Loucy (cell line): ENCODE measurements at regions not wholly inside any gene's neighbourhood (a gene's known extent, or its start where the extent isn't known, plus 50 kb on each side); places are given as distances from the start of the nearest gene placed in this dataset.

Source experiments
- H2AFZ ChIP-seq: fragments of 200-600 bp; sonication (generic); 2 replicates; pipeline ENCODE4 v1.6.0; 2016; ENCODE audit warnings: antibody characterized with exemption, mild to moderate bottlenecking, low read length, moderate library complexity
- H3F3A ChIP-seq: fragments of 200-600 bp; 2 replicates; pipeline ENCODE4 v1.6.0; 2016; ENCODE audit warnings: antibody characterized with exemption, low read depth, mild to moderate bottlenecking
- H3K27me3 ChIP-seq: fragments of 200-600 bp; sonication (generic); 2 replicates; pipeline ENCODE4 v1.6.1; 2014; ENCODE audit warnings: low read length, mild to moderate bottlenecking; ENCODE audit not compliant: insufficient read depth, poor library complexity, severe bottlenecking
- H3K36me3 ChIP-seq: fragments of 200-600 bp; sonication (generic); 2 replicates; pipeline ENCODE4 v1.6.1; 2016; ENCODE audit warnings: low read length; ENCODE audit not compliant: insufficient read depth
- H3K4me1 ChIP-seq: fragments of 200-600 bp; sonication (generic); 2 replicates; pipeline ENCODE4 v1.5.1; 2014; ENCODE audit warnings: low read length, mild to moderate bottlenecking; ENCODE audit not compliant: insufficient read depth, poor library complexity, severe bottlenecking
- H3K4me2 ChIP-seq: fragments of 200-600 bp; sonication (generic); 2 replicates; pipeline ENCODE4 v1.6.0; 2014; ENCODE audit warnings: antibody characterized with exemption, low read length, low read depth, mild to moderate bottlenecking; ENCODE audit not compliant: poor library complexity, severe bottlenecking
- H3K4me3 ChIP-seq: fragments of 200-600 bp; sonication (generic); 2 replicates; pipeline ENCODE4 v1.5.1; 2014; ENCODE audit warnings: low read length, mild to moderate bottlenecking, mixed read lengths; ENCODE audit not compliant: poor library complexity, severe bottlenecking
- H3K79me2 ChIP-seq: fragments of 200-600 bp; sonication (generic); 2 replicates; pipeline ENCODE4 v1.6.1; 2014; ENCODE audit warnings: low read length; ENCODE audit not compliant: insufficient read depth
- H3K9ac ChIP-seq: fragments of 200-600 bp; sonication (generic); 2 replicates; pipeline ENCODE4 v1.6.0; 2014; ENCODE audit warnings: mild to moderate bottlenecking, low read depth, low read length, moderate library complexity; ENCODE audit not compliant: poor library complexity, severe bottlenecking
- H3K9me2 ChIP-seq: fragments of 200-600 bp; sonication (generic); replicated peaks from 2 replicates; pipeline ENCODE4 v1.6.1; 2016; ENCODE audit warnings: low read depth, low read length, mixed read lengths
- H3K9me3 ChIP-seq: fragments of 200-600 bp; sonication (generic); 2 replicates; pipeline ENCODE4 v1.6.1; 2014; ENCODE audit warnings: mild to moderate bottlenecking, antibody characterized with exemption, low read length, low read depth; ENCODE audit not compliant: insufficient read depth
- H4K20me1 ChIP-seq: fragments of 200-600 bp; sonication (generic); 2 replicates; pipeline ENCODE4 v1.6.0; 2014; ENCODE audit warnings: antibody characterized with exemption, low read length, mild to moderate bottlenecking; ENCODE audit not compliant: insufficient read depth, poor library complexity, severe bottlenecking
- EZH2phosphoT487 ChIP-seq: fragments of 200-600 bp; IDR thresholded peaks from 2 replicates; pipeline ENCODE4 v1.6.1; 2018; ENCODE audit warnings: antibody characterized with exemption, mild to moderate bottlenecking, moderate library complexity, borderline replicate concordance
- TF ChIP-seq, protein P1 (sequence below): fragments of 200-600 bp; sonication (generic); conservative IDR thresholded peaks from 2 replicates; pipeline ENCODE4 v1.5.1; 2014; ENCODE audit warnings: mild to moderate bottlenecking, antibody characterized with exemption, low read length

GRCh38 chr12:76711241-76711640, 52.7 kb upstream of the ZDHHC17 start:
- Histone ChIP-seq H4K20me1 (no peaks in the 10 kb centered on the region), H3K9ac (no peak overlapping the region), H3K4me1 (peaks cover 3% of the 10 kb centered on the region), H3K36me3 (no peaks in the 10 kb centered on the region), H3K4me3 (no peak overlapping the region), H2AFZ (no peak overlapping the region), H3K9me2 (no peaks in the 10 kb centered on the region), H3K4me2 (no peak overlapping the region), H3K79me2 (no peaks in the 10 kb centered on the region), H3K27me3 (no peaks in the 10 kb centered on the region), H3K9me3 (no peaks in the 10 kb centered on the region), H3F3A (no peaks in the 10 kb centered on the region)
- TF ChIP-seq EZH2phosphoT487: no peak
- TF ChIP-seq, protein P1, sequence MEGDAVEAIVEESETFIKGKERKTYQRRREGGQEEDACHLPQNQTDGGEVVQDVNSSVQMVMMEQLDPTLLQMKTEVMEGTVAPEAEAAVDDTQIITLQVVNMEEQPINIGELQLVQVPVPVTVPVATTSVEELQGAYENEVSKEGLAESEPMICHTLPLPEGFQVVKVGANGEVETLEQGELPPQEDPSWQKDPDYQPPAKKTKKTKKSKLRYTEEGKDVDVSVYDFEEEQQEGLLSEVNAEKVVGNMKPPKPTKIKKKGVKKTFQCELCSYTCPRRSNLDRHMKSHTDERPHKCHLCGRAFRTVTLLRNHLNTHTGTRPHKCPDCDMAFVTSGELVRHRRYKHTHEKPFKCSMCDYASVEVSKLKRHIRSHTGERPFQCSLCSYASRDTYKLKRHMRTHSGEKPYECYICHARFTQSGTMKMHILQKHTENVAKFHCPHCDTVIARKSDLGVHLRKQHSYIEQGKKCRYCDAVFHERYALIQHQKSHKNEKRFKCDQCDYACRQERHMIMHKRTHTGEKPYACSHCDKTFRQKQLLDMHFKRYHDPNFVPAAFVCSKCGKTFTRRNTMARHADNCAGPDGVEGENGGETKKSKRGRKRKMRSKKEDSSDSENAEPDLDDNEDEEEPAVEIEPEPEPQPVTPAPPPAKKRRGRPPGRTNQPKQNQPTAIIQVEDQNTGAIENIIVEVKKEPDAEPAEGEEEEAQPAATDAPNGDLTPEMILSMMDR: no peak

GRCh38 chr12:76713130-76713529, 50.8 kb upstream of the ZDHHC17 start:
- H4K20me1 ChIP-seq: no peaks in the 10 kb centered on the region
- H3K79me2 ChIP-seq: no peaks in the 10 kb centered on the region
- H3K27me3 ChIP-seq: no peaks in the 10 kb centered on the region
- H3K4me3 ChIP-seq: no peak overlapping the region
- H2AFZ ChIP-seq: no peak overlapping the region
- no peak for TF ChIP-seq EZH2phosphoT487
- TF ChIP-seq, protein P1: no peak
- H3F3A ChIP-seq: no peaks in the 10 kb centered on the region
- no peaks in the 10 kb centered on the region for H3K36me3 ChIP-seq
- no peaks in the 10 kb centered on the region for H3K4me1 ChIP-seq
- H3K9me2 ChIP-seq: no peaks in the 10 kb centered on the region
- H3K9ac ChIP-seq: no peak overlapping the region
- no peak overlapping the region for H3K4me2 ChIP-seq
- no peaks in the 10 kb centered on the region for H3K9me3 ChIP-seq

DNA sequence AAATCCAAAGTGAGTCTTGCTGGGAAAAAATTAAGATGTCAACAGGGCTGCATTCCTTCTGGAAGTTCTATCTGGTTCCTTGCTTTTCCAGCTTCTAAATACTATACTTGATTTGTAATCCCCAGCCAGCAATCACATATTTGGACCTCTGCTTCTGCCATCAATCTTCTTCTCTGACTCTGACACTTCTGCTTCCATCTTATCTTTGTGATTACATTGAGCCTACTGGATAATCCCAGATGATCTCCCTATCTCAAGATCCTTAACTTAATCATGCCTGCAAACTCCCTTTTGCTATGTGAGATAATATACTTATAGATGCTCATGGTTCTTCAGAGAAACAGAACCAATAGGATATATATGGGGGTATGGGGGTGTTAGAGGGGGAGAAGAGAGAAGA, 49.9 kb upstream of the ZDHHC17 start:
- Histone ChIP-seq H4K20me1 (no peaks in the 10 kb centered on the region), H2AFZ (no peak overlapping the region), H3K4me3 (no peak overlapping the region), H3K9me3 (no peaks in the 10 kb centered on the region), H3K36me3 (no peaks in the 10 kb centered on the region), H3K79me2 (no peaks in the 10 kb centered on the region), H3K27me3 (no peaks in the 10 kb centered on the region), H3F3A (no peaks in the 10 kb centered on the region), H3K9me2 (no peaks in the 10 kb centered on the region), H3K4me2 (no peak overlapping the region), H3K9ac (no peak overlapping the region), H3K4me1 (no peaks in the 10 kb centered on the region)
- TF ChIP-seq EZH2phosphoT487: no peak
- TF ChIP-seq, protein P1: no peak
